Parathyroid adenoma (tissue), 2 donors: ENCODE measurements at regions not wholly inside any gene's neighbourhood (a gene's known extent, or its start where the extent isn't known, plus 50 kb on each side); places are given as distances from the start of the nearest gene placed in this dataset.

ENCODE experiments used
- H2AFZ ChIP-seq: fragments of 300-600 bp; sonication (generic); one replicate; pipeline ENCODE4 v1.7.0; 2017; ENCODE audit warnings: antibody characterized with exemption, mild to moderate bottlenecking
- H3K27ac ChIP-seq: fragments of 300-600 bp; sonication (generic); one replicate; pipeline ENCODE4 v1.7.0; 2017
- H3K27me3 ChIP-seq: fragments of 300-600 bp; sonication (generic); one replicate; pipeline ENCODE4 v1.7.0; 2017; ENCODE audit warnings: low read length; ENCODE audit not compliant: control insufficient read depth, insufficient read depth
- H3K36me3 ChIP-seq: fragments of 300-600 bp; sonication (generic); one replicate; pipeline ENCODE4 v1.7.0; 2017; ENCODE audit warnings: low read length; ENCODE audit not compliant: control insufficient read depth, insufficient read depth
- H3K4me1 ChIP-seq: fragments of 300-600 bp; sonication (generic); one replicate; pipeline ENCODE4 v1.7.0; 2017; ENCODE audit warnings: control low read depth
- H3K4me2 ChIP-seq: fragments of 300-600 bp; sonication (generic); one replicate; pipeline ENCODE4 v1.7.0; 2017; ENCODE audit warnings: low read length
- H3K4me3 ChIP-seq: fragments of 300-600 bp; sonication (generic); one replicate; pipeline ENCODE4 v1.7.0; 2017; ENCODE audit warnings: low read depth, low read length
- H3K79me2 ChIP-seq: fragments of 300-600 bp; sonication (generic); one replicate; pipeline ENCODE4 v1.7.0; 2017; ENCODE audit warnings: control low read depth
- H3K9ac ChIP-seq: fragments of 300-600 bp; sonication (generic); one replicate; pipeline ENCODE4 v1.7.0; 2017; ENCODE audit warnings: mild to moderate bottlenecking
- H3K9me3 ChIP-seq: fragments of 300-600 bp; sonication (generic); one replicate; pipeline ENCODE4 v1.7.0; 2017; ENCODE audit warnings: low read length; ENCODE audit not compliant: control insufficient read depth
- CTCF ChIP-seq: fragments of 300-600 bp; sonication (generic); IDR thresholded peaks from one replicate; pipeline ENCODE4 v1.7.0; 2017; ENCODE audit warnings: antibody characterized with exemption, mild to moderate bottlenecking
- donor health status: primary hyperparathyroidism.

GRCh38 chrX:20767346-20767745, 500.6 kb upstream of the RPS6KA3 start:
- no peak for TF ChIP-seq CTCF

GRCh38 chrX:20756585-20756984, 489.9 kb upstream of the RPS6KA3 start:
- Histone ChIP-seq H3K9me3 (no peaks in the 10 kb centered on the region), H3K4me1 (no peaks in the 10 kb centered on the region), H3K36me3 (no peaks in the 10 kb centered on the region), H2AFZ (no peak overlapping the region), H3K27ac (no peak overlapping the region), H3K9ac (no peak overlapping the region), H3K4me3 (no peak overlapping the region), H3K27me3 (no peaks in the 10 kb centered on the region), H3K4me2 (no peak overlapping the region), H3K79me2 (no peaks in the 10 kb centered on the region)
- no peak for TF ChIP-seq CTCF

More at GRCh38 chrX:20767346-20767745, 500.6 kb upstream of the RPS6KA3 start:
- Histone ChIP-seq H2AFZ (no peak overlapping the region), H3K27me3 (no peaks in the 10 kb centered on the region), H3K4me1 (no peaks in the 10 kb centered on the region), H3K4me3 (no peak overlapping the region), H3K36me3 (no peaks in the 10 kb centered on the region), H3K4me2 (no peak overlapping the region), H3K9ac (no peak overlapping the region), H3K9me3 (no peaks in the 10 kb centered on the region), H3K79me2 (no peaks in the 10 kb centered on the region), H3K27ac (no peak overlapping the region)

GRCh38 chrX:20753076-20753475, 486.4 kb upstream of the RPS6KA3 start:
- Histone ChIP-seq H3K27me3 (no peaks in the 10 kb centered on the region), H3K9ac (no peak overlapping the region), H3K4me2 (no peak overlapping the region), H3K79me2 (no peaks in the 10 kb centered on the region), H3K4me1 (no peaks in the 10 kb centered on the region), H3K27ac (no peak overlapping the region), H2AFZ (no peak overlapping the region), H3K36me3 (no peaks in the 10 kb centered on the region), H3K9me3 (no peaks in the 10 kb centered on the region), H3K4me3 (no peak overlapping the region)
- no peak for TF ChIP-seq CTCF

- Histone ChIP-seq H3K4me1 (no peaks in the 10 kb centered on the region), H3K4me3 (no peak overlapping the region), H3K27me3 (no peaks in the 10 kb centered on the region), H3K36me3 (no peaks in the 10 kb centered on the region), H3K4me2 (no peak overlapping the region), H3K79me2 (no peaks in the 10 kb centered on the region), H3K9me3 (no peaks in the 10 kb centered on the region), H2AFZ (no peak overlapping the region), H3K27ac (no peak overlapping the region), H3K9ac (no peak overlapping the region)
- no peak for TF ChIP-seq CTCF
These were observed 480.0 kb upstream of the RPS6KA3 start for GRCh38 chrX:20746690-20747089.

GRCh38 chrX:20743046-20743445, 476.3 kb upstream of the RPS6KA3 start:
- Histone ChIP-seq H3K9me3 (no peaks in the 10 kb centered on the region), H3K4me2 (no peak overlapping the region), H3K9ac (no peak overlapping the region), H3K4me3 (no peak overlapping the region), H3K27me3 (no peaks in the 10 kb centered on the region), H3K4me1 (no peaks in the 10 kb centered on the region), H3K36me3 (no peaks in the 10 kb centered on the region), H3K27ac (no peak overlapping the region), H2AFZ (no peak overlapping the region), H3K79me2 (no peaks in the 10 kb centered on the region)
- TF ChIP-seq CTCF = no peak
